ENCODE measurements at regions not wholly inside any gene's neighbourhood (a gene's known extent, or its start where the extent isn't known, plus 50 kb on each side); places are given as distances from the start of the nearest gene placed in this dataset.
"Not testable (repeated sequence)": the region's sequence is repeated elsewhere in the genome, so short reads cannot be mapped to it uniquely, and the experiment has no call there.

GRCh38 chr3:23723930-23724329 lies 81.8 kb upstream of the UBE2E1 start:
- no peak for DNase-seq (ENCODE audit: low read depth)
- TF ChIP-seq CTCF (conservative IDR thresholded peaks at IDR 0.05; ENCODE audit: low read depth, low read length), result no peak
- H3K4me3 ChIP-seq (ENCODE audit: low read depth, low read length), result no peak overlapping the region

- TF ChIP-seq CTCF (conservative IDR thresholded peaks at IDR 0.05; ENCODE audit: low read depth, low read length), result no peak
- no peak overlapping the region for H3K4me3 ChIP-seq (ENCODE audit: low read depth, low read length)
- peak; percentile 14 for DNase-seq (ENCODE audit: low read depth)
Measured at GRCh38 chr3:23726811-23727548, 78.8 kb upstream of the UBE2E1 start.

GRCh38 chr3:23728601-23729117 lies 77.1 kb upstream of the UBE2E1 start:
- no peak overlapping the region for H3K4me3 ChIP-seq (ENCODE audit: low read depth, low read length)
- DNase-seq (ENCODE audit: low read depth), result no peak
- no peak for TF ChIP-seq CTCF (conservative IDR thresholded peaks at IDR 0.05; ENCODE audit: low read depth, low read length)

DNA sequence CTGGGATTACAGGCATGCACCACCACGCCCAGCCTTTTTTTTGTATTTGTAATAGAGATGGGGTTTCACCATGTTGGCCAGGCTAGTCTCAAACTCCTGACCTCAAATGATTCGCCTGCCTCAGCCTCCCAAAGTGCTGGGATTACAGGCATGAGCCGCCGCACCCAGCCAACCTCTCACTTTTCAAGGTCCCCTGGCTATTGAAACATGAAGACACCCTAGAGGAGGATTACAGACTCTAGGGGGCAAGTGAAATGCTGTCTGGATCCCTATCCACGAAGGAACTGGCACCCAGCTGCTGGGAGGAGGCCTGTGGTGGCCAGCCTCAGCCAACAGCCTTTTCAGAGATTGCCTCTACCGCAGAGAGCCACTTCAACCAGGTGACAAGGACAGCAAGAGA lies 76.4 kb upstream of the UBE2E1 start:
- DNase-seq (ENCODE audit: low read depth); H3K4me3 ChIP-seq (ENCODE audit: low read depth, low read length): not testable (repeated sequence)

- TF ChIP-seq CTCF (conservative IDR thresholded peaks at IDR 0.05; ENCODE audit: low read depth, low read length), result no peak
- no peak overlapping the region for H3K4me3 ChIP-seq (ENCODE audit: low read depth, low read length)
- DNase-seq (ENCODE audit: low read depth), result no peak
Measured at GRCh38 chr3:23734481-23734880, 71.3 kb upstream of the UBE2E1 start.

DNA sequence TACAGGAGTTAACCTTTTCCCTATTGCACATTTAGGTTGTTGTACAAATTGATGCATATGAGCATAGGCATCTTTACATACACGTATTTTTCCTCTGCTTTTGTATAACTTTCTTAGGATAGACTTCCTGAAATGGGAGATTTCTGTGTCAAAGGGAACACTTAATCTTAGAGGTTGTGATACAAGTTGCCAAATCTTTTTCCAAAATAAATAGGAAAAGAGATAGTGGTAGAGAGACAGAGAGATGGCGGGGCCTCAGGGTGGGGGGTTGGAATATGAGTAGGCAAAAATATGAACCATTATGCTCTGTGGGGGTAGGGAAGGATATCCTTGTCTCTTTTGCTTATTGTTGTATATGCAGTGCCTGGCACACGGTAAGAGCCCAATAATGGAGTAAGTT lies 70.7 kb upstream of the UBE2E1 start:
- H3K4me3 ChIP-seq (ENCODE audit: low read depth, low read length), result no peak overlapping the region
- TF ChIP-seq CTCF (conservative IDR thresholded peaks at IDR 0.05; ENCODE audit: low read depth, low read length), result no peak
- peak; percentile 9 for DNase-seq (ENCODE audit: low read depth)

DNA sequence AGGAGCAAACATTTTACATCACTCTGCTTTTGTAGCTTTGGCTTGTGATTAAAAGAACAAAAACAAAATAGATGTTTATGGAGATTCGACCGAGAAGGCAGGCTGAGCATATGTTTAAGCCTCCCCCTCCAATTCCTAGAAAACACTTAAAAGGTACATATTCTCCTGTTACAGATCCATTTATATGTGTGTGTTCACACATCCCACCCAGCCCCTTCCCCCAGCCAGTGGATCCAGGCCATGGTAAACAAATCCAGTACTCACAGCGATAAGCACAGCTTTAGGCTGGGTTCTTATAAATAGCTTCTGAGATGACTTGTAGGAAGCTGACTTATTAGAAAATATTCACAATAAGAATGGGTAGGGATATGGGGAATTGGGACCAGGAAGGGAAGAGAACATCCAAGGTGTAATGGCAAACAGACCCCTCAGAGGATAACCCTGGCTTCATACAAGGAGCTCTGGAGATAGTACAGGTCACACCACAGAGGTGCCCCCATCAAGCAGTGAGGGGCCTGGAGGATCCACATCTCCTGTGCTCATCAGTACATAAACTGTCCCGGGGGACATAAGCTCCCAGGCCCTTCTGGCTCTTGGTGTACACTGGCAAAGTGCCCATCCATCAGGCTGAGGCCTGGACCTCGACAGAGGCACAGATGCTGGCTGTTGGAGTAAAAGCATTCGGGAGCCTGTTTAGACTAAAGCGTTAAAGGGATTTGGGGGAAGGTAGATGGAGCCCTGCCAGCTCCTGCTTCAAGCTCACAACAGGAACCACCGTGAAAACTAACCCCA lies 70.0 kb upstream of the UBE2E1 start:
- no peak for TF ChIP-seq CTCF (conservative IDR thresholded peaks at IDR 0.05; ENCODE audit: low read depth, low read length)
- H3K4me3 ChIP-seq (ENCODE audit: low read depth, low read length), result no peak overlapping the region
- DNase-seq (ENCODE audit: low read depth), result peak; percentile 79
